Jurkat, Clone E6-1 (cell line): ENCODE measurements at regions not wholly inside any gene's neighbourhood (a gene's known extent, or its start where the extent isn't known, plus 50 kb on each side); places are given as distances from the start of the nearest gene placed in this dataset.

Experiments
- DNase-seq: peaks from one replicate; pipeline ENCODE4 v3.0.0-alpha.2; 2011; ENCODE audit warnings: low read depth, low spot score
- H3K4me3 ChIP-seq: 2 replicates; pipeline ENCODE4 v1.5.1; 2011; ENCODE audit warnings: mild to moderate bottlenecking, low read length, control low read depth, moderate library complexity

DNA sequence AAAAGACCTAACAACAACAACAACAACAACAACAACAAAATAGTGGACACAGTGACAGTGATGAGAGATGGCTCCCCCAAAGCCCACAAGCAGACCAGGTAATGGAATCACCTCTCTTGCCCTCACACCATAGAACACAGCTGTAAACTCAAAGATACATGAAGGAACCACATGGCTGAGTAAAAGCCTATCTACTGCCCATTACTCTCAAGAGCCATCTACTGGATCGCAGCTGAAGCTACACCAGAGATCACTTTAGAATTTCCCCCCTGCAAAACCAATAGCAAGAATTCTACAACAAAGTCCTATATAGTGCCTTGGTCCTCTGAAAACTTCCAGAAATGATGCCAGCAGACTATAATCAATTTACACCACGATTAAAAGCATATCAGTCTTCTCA, 1537.6 kb upstream of the CDH9 start:
- peak; percentile 20 for DNase-seq

DNA sequence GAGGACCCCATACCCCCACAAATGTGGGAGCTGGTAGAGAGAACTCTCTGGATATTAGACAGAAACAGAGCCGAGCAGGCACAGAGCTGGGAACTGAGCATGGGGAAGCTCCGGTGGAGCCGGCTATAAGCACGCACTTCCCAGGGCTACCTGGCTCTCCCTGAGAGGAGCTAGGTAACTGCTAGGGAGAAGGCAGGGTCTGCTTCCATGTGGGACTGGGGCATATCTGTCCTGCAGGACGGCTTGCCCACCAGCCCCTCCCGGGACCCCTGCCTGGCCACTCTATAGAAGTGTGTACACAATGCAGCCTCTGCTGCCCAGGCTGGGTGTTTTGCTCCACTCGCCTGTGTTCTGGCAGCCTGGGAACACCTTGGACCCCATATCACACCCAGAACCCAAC, 1537.0 kb upstream of the CDH9 start:
- DNase-seq = no peak
- H3K4me3 ChIP-seq = no peak overlapping the region

More for the DNA sequence above, 1537.6 kb upstream of the CDH9 start:
- no peak overlapping the region for H3K4me3 ChIP-seq

GRCh38 chr5:28574606-28575005, 1536.2 kb upstream of the CDH9 start:
- H3K4me3 ChIP-seq = no peak overlapping the region
- DNase-seq = no peak

- H3K4me3 ChIP-seq = no peak overlapping the region
- DNase-seq = no peak
Observed at GRCh38 chr5:28567048-28567447, 1528.7 kb upstream of the CDH9 start.

- DNase-seq = no peak
Observed at GRCh38 chr5:28561522-28561921, 1523.1 kb upstream of the CDH9 start.

DNA sequence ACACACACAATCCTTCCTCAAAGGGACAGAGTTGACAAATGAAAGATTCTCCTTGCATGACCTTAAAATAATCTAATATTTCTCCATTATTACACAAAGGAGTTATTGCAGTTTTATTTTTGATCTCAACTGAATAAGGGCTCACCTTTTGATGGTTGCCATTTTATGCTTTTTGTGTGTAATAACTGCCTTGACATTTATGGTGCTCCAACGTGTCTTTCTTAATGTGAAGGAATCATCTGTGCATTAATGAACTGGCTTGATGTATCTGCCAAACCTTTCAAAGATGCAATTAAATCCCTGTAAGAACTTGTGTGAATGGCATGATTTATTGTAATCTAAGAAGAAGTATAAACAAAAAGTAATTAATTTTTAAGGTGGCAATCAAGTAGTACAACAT, 1519.8 kb upstream of the CDH9 start:
- no peak for DNase-seq
- H3K4me3 ChIP-seq = no peak overlapping the region

More at GRCh38 chr5:28561522-28561921, 1523.1 kb upstream of the CDH9 start:
- H3K4me3 ChIP-seq = no peak overlapping the region

GRCh38 chr5:28557114-28557513, 1518.7 kb upstream of the CDH9 start:
- H3K4me3 ChIP-seq = no peak overlapping the region

GRCh38 chr5:28549588-28549987, 1511.2 kb upstream of the CDH9 start:
- no peak for DNase-seq
- H3K4me3 ChIP-seq = no peak overlapping the region

More at GRCh38 chr5:28557114-28557513, 1518.7 kb upstream of the CDH9 start:
- DNase-seq = no peak

- no peak for DNase-seq
Observed at GRCh38 chr5:28548856-28549255, 1510.5 kb upstream of the CDH9 start.

GRCh38 chr5:28544501-28544900, 1506.1 kb upstream of the CDH9 start:
- no peak overlapping the region for H3K4me3 ChIP-seq
- no peak for DNase-seq

More at GRCh38 chr5:28548856-28549255, 1510.5 kb upstream of the CDH9 start:
- H3K4me3 ChIP-seq = no peak overlapping the region

GRCh38 chr5:28543473-28544098, 1505.2 kb upstream of the CDH9 start:
- DNase-seq = no peak

DNA sequence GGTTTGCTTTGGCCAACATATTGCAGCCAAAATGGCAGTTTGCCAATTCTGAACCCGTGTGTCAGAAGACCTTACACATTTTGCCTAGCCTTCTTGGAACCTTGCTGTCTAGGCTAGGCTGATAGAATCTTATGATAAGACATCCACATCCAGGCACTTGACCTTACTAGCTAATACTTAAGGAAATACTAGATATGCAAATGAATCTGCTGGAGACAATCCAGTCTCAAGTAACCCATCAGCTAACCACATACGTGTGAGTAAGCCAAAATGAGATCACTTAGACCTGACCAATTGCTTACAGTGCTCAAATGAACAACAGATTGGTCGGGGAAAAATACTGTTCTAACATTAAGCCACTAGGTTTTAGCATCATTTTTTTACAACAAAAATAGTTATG, 1504.6 kb upstream of the CDH9 start:
- H3K4me3 ChIP-seq = no peak overlapping the region
- DNase-seq = no peak

More at GRCh38 chr5:28543473-28544098, 1505.2 kb upstream of the CDH9 start:
- no peak overlapping the region for H3K4me3 ChIP-seq

- H3K4me3 ChIP-seq = no peak overlapping the region
- DNase-seq = no peak
Observed at GRCh38 chr5:28523888-28524635, 1485.7 kb upstream of the CDH9 start.

- H3K4me3 ChIP-seq = no peak overlapping the region
- no peak for DNase-seq
Observed at GRCh38 chr5:28523416-28523815, 1485.0 kb upstream of the CDH9 start.

GRCh38 chr5:28517691-28518090, 1479.3 kb upstream of the CDH9 start:
- no peak overlapping the region for H3K4me3 ChIP-seq
- DNase-seq = no peak

DNA sequence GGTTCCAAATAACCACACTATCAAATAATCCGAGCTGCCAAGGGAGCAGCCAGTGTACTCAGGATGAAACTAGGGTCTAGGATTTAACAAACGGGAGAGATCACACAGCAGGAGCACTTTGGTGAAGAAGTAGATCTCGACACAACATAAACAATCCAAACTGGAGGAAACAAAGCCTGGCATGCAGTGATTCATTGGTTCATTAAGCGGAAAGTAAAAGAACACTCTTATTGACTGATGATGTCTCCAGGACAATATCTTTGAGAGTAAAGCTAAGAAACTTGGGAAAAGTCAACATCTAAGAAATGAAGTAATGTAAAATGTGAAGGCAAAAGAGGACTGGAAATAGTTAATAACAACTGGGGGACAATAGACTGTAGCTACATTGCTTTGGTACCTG, 1478.3 kb upstream of the CDH9 start:
- no peak overlapping the region for H3K4me3 ChIP-seq
- no peak for DNase-seq

DNA sequence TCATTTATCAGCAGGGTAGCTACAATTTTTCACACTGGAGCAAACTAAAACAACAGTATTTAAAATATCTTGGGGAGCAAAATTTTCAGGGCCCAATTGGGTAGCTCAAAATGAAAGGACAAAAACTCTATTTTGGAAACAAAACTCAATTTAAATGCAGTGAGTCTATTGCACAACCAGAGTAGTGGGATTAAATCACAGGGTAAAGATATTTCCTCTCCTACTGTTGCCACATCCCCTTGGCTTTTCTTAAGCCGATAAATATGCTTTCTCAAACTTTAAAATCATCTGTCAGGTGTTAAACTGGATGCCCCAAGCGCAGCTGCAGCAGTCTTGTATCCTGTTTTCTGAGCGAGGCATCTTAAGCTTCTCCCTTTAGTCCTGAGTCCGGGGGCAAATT, 1474.3 kb upstream of the CDH9 start:
- no peak for DNase-seq
- H3K4me3 ChIP-seq = no peak overlapping the region

DNA sequence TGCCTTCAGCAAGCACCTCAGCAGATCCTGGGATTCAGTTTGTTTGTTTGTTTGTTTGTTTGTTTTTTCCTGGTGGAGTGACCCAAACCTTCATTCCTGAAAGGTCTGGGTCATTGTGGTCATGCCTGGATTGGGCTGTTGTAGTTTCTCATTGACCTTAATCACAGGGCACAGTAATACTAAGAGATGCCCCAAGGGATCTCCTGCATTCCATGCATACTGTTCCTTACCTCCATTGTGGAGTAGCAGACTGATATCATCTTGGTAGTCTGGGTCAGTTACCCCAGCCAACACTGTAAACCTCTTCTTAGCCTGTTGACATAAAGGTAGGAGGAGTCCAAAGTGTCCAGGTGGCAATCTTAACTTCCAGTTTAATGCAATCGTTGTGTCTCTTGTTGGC, 1466.7 kb upstream of the CDH9 start:
- no peak for DNase-seq
- H3K4me3 ChIP-seq = no peak overlapping the region

DNA sequence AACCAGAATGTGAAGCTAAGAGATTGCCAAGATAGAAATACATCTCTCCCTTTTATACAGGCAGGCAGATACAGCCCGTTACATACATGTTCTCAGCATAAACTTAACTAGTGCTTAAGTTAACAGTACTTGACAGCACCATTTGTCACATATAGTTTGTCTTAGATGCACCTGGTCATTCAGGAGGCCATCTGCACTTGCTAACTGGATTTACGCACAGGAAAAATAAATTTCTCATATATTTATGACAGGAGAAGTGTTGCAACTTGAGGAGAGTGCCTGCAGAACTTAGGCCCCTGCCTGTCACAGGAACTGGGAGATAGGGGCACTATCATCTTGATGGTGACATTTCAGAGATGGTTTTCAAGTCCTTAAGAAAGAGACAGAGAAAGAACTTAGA, 1462.1 kb upstream of the CDH9 start:
- no peak for DNase-seq
- H3K4me3 ChIP-seq = no peak overlapping the region

DNA sequence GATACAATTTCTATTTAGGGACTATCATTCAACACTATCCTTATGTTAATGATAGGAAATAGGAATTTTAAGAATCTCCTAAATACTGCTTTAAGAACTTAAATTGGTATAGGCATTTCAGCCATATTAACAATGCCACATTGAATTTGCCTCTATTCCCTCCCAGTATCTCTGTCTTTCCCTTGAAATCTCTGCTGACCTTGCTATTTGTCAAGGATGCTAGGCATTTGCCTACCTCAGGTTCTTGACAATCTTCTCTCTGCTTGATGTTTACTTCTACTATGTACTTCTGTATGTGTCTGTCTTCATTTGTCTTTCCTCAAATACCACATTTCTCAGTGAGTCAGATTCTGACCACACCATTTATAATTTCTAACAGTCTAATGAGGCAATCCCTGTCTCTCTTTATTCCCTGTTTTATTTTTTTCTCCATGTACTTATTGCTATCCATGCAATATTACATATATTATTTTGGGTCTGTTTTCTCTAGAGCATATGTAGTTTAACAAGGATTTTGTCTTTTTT, 1461.4 kb upstream of the CDH9 start:
- no peak for DNase-seq
- H3K4me3 ChIP-seq = no peak overlapping the region

GRCh38 chr5:28495876-28496275, 1457.5 kb upstream of the CDH9 start:
- DNase-seq = no peak
- no peak overlapping the region for H3K4me3 ChIP-seq
